ENCODE measurements at regions not wholly inside any gene's neighbourhood (a gene's known extent, or its start where the extent isn't known, plus 50 kb on each side); places are given as distances from the start of the nearest gene placed in this dataset.

GRCh38 chr15:70451821-70452653 lies 311.3 kb downstream of the UACA start:
- TF ChIP-seq CTCF (IDR thresholded peaks at IDR 0.05) = no peak
- no peak for TF ChIP-seq EP300 (IDR thresholded peaks at IDR 0.05)
- TF ChIP-seq POLR2A (IDR thresholded peaks at IDR 0.05; ENCODE audit: low read depth) = no peak
